CD8-positive, alpha-beta memory T cell (primary cell): ENCODE measurements at regions not wholly inside any gene's neighbourhood (a gene's known extent, or its start where the extent isn't known, plus 50 kb on each side); places are given as distances from the start of the nearest gene placed in this dataset.
A peak's percentile ranks its signal among the peaks of the same experiment; 100 is the strongest.

Experiments
- CTCF ChIA-PET: fragments of 350-600 bp; sonication (Branson Sonifier 250); formaldehyde crosslinking; loops from one replicate; lab custom pipeline; 2021; ENCODE audit warnings: antibody characterized with exemption; lab: Charles Lee
- POLR2A ChIA-PET: fragments of 350-600 bp; sonication (Branson Sonifier 250); formaldehyde crosslinking; loops from one replicate; lab custom pipeline; 2021; ENCODE audit warnings: antibody characterized with exemption; lab: Charles Lee
- DNase-seq, 5 donors: peaks; one replicate each; pipeline versions ENCODE4 v3.0.0 to v3.0.0-alpha.2; 2020 to 2022; ENCODE audit warnings: mixed read lengths in 1 of 5
- H3K27ac ChIP-seq: one replicate; pipeline ENCODE4 v1.7.0; 2013; ENCODE audit warnings: low read depth, mild to moderate bottlenecking, low read length, moderate library complexity
- H3K27me3 ChIP-seq: 2 replicates; pipeline ENCODE4 v1.7.0; 2013; ENCODE audit warnings: low read length, mild to moderate bottlenecking; ENCODE audit not compliant: insufficient read depth, poor library complexity, severe bottlenecking
- H3K36me3 ChIP-seq: 2 replicates; pipeline ENCODE4 v1.7.0; 2013; ENCODE audit warnings: mild to moderate bottlenecking, low read length, moderate library complexity; ENCODE audit not compliant: insufficient read depth
- H3K4me1 ChIP-seq: 2 replicates; pipeline ENCODE4 v1.7.0; 2013; ENCODE audit warnings: mild to moderate bottlenecking, low read length, moderate library complexity; ENCODE audit not compliant: insufficient read depth
- H3K4me3 ChIP-seq: 2 replicates; pipeline ENCODE4 v1.7.0; 2013; ENCODE audit warnings: mild to moderate bottlenecking, low read length
- H3K9me3 ChIP-seq: 2 replicates; pipeline ENCODE4 v1.7.0; 2013; ENCODE audit warnings: mild to moderate bottlenecking, low read length
- H3K27ac Mint-ChIP-seq, 8 donors: one replicate each; pipeline ENCODE4 v1.8.0; 2020 to 2021; ENCODE audit warnings: mixed read lengths in 8 of 8, mild to moderate bottlenecking in 6 of 8, inconsistent platforms in 3 of 8, moderate library complexity in 3 of 8
- H3K27me3 Mint-ChIP-seq, 2 donors: one replicate each; pipeline ENCODE4 v1.8.0; 2020 to 2021; ENCODE audit warnings: mixed read lengths in 2 of 2, mild to moderate bottlenecking in 1 of 2, moderate library complexity in 1 of 2
- H3K36me3 Mint-ChIP-seq, 3 donors: one replicate each; pipeline ENCODE4 v1.8.0; 2020 to 2021; ENCODE audit warnings: mixed read lengths in 3 of 3, inconsistent platforms in 1 of 3, mild to moderate bottlenecking in 1 of 3
- H3K4me1 Mint-ChIP-seq, 3 donors: one replicate each; pipeline ENCODE4 v1.8.0; 2020 to 2021; ENCODE audit warnings: mixed read lengths in 3 of 3, inconsistent platforms in 1 of 3, mild to moderate bottlenecking in 1 of 3
- H3K4me3 Mint-ChIP-seq, 7 donors: one replicate each; pipeline ENCODE4 v1.8.0; 2020 to 2021; ENCODE audit warnings: mixed read lengths in 7 of 7, mild to moderate bottlenecking in 6 of 7, moderate library complexity in 4 of 7, inconsistent platforms in 2 of 7
- H3K9me3 Mint-ChIP-seq, 5 donors: one replicate each; pipeline ENCODE4 v1.8.0; 2020 to 2022; ENCODE audit warnings: mixed read lengths in 5 of 5, mild to moderate bottlenecking in 3 of 5, moderate library complexity in 2 of 5, inconsistent platforms in 1 of 5

GRCh38 chr18:32588191-32588590 is 117.5 kb upstream of the GAREM1 start:
- H3K4me3 ChIP-seq, result no peak overlapping the region
- H3K27ac ChIP-seq, result no peak overlapping the region
- H3K9me3 ChIP-seq, result no peaks in the 10 kb centered on the region
- no peak for DNase-seq
- no peaks in the 10 kb centered on the region for H3K36me3 ChIP-seq
- H3K27me3 ChIP-seq, result no peaks in the 10 kb centered on the region
- Mint-ChIP-seq H3K9me3 (no peaks in the 10 kb centered on the region), H3K27me3 (peaks cover 3 to 5% of the 10 kb centered on the region in 2 donors), H3K27ac (no peak overlapping the region), H3K4me3 (no peak overlapping the region), H3K36me3 (no peaks in the 10 kb centered on the region), H3K4me1 (no peaks in the 10 kb centered on the region)
- POLR2A ChIA-PET, result no interaction called here
- H3K4me1 ChIP-seq, result no peaks in the 10 kb centered on the region
- CTCF ChIA-PET, result no interaction called here

GRCh38 chr18:32583431-32583830 is 112.7 kb upstream of the GAREM1 start:
- H3K27ac Mint-ChIP-seq, result no peak overlapping the region
- H3K4me3 ChIP-seq, result no peak overlapping the region
- H3K36me3 Mint-ChIP-seq, result no peaks in the 10 kb centered on the region
- H3K9me3 Mint-ChIP-seq, result peaks cover 0 to 5% (median 0%) of the 10 kb centered on the region in 5 donors
- H3K27ac ChIP-seq, result no peak overlapping the region
- no peak for DNase-seq
- no peaks in the 10 kb centered on the region for H3K9me3 ChIP-seq
- ChIA-PET POLR2A (no interaction called here), CTCF (no interaction called here)
- no peaks in the 10 kb centered on the region for H3K27me3 ChIP-seq
- no peaks in the 10 kb centered on the region for H3K36me3 ChIP-seq
- H3K4me3 Mint-ChIP-seq, result no peak overlapping the region
- H3K4me1 ChIP-seq, result no peaks in the 10 kb centered on the region
- no peaks in the 10 kb centered on the region for H3K4me1 Mint-ChIP-seq
- H3K27me3 Mint-ChIP-seq, result peaks cover 3 to 5% of the 10 kb centered on the region in 2 donors

GRCh38 chr18:32582455-32582854 is 111.8 kb upstream of the GAREM1 start:
- CTCF ChIA-PET, result no interaction called here
- Mint-ChIP-seq H3K9me3 (peaks cover 0 to 5% (median 0%) of the 10 kb centered on the region in 5 donors), H3K27me3 (peaks cover 3 to 5% of the 10 kb centered on the region in 2 donors), H3K27ac (no peak overlapping the region), H3K4me3 (no peak overlapping the region), H3K36me3 (no peaks in the 10 kb centered on the region), H3K4me1 (no peaks in the 10 kb centered on the region)
- H3K9me3 ChIP-seq, result no peaks in the 10 kb centered on the region
- H3K4me1 ChIP-seq, result no peaks in the 10 kb centered on the region
- no peaks in the 10 kb centered on the region for H3K36me3 ChIP-seq
- no peaks in the 10 kb centered on the region for H3K27me3 ChIP-seq
- H3K4me3 ChIP-seq, result no peak overlapping the region
- no peak for DNase-seq
- H3K27ac ChIP-seq, result no peak overlapping the region
- POLR2A ChIA-PET, result no interaction called here

- H3K9me3 Mint-ChIP-seq, result peaks cover 0 to 5% (median 0%) of the 10 kb centered on the region in 5 donors
- CTCF ChIA-PET, result no interaction called here
- H3K27ac Mint-ChIP-seq, result no peak overlapping the region
- no peaks in the 10 kb centered on the region for H3K36me3 Mint-ChIP-seq
- H3K36me3 ChIP-seq, result no peaks in the 10 kb centered on the region
- H3K27me3 Mint-ChIP-seq, result peaks cover 2 to 13% of the 10 kb centered on the region in 2 donors
- no peaks in the 10 kb centered on the region for H3K4me1 Mint-ChIP-seq
- H3K4me3 ChIP-seq, result no peak overlapping the region
- no peaks in the 10 kb centered on the region for H3K4me1 ChIP-seq
- no peaks in the 10 kb centered on the region for H3K27me3 ChIP-seq
- DNase-seq, result no peak
- POLR2A ChIA-PET, result no interaction called here
- H3K4me3 Mint-ChIP-seq, result no peak overlapping the region
- no peaks in the 10 kb centered on the region for H3K9me3 ChIP-seq
- no peak overlapping the region for H3K27ac ChIP-seq
These were observed 106.9 kb upstream of the GAREM1 start for GRCh38 chr18:32577561-32577960.

- Histone ChIP-seq H3K27ac (no peak overlapping the region), H3K36me3 (no peaks in the 10 kb centered on the region), H3K27me3 (no peaks in the 10 kb centered on the region), H3K4me3 (no peak overlapping the region), H3K9me3 (no peaks in the 10 kb centered on the region), H3K4me1 (no peaks in the 10 kb centered on the region)
- Mint-ChIP-seq H3K9me3 (peaks cover 0 to 5% (median 0%) of the 10 kb centered on the region in 5 donors), H3K36me3 (no peaks in the 10 kb centered on the region), H3K4me1 (no peaks in the 10 kb centered on the region), H3K4me3 (no peak overlapping the region), H3K27me3 (peaks cover 0 to 16% of the 10 kb centered on the region in 2 donors), H3K27ac (no peak overlapping the region)
- no peak for DNase-seq
- ChIA-PET CTCF (no interaction called here), POLR2A (no interaction called here)
These were observed 105.7 kb upstream of the GAREM1 start for GRCh38 chr18:32576296-32576916.

- Histone ChIP-seq H3K4me1 (no peaks in the 10 kb centered on the region), H3K27me3 (no peaks in the 10 kb centered on the region), H3K27ac (no peak overlapping the region), H3K9me3 (no peaks in the 10 kb centered on the region), H3K4me3 (no peak overlapping the region), H3K36me3 (no peaks in the 10 kb centered on the region)
- Mint-ChIP-seq H3K27ac (no peak overlapping the region), H3K4me3 (no peak overlapping the region), H3K4me1 (no peaks in the 10 kb centered on the region), H3K27me3 (peaks cover 4 to 16% of the 10 kb centered on the region in 2 donors), H3K36me3 (no peaks in the 10 kb centered on the region), H3K9me3 (no peaks in the 10 kb centered on the region)
- DNase-seq, result no peak
- POLR2A ChIA-PET, result no interaction called here
- CTCF ChIA-PET, result no interaction called here
These were observed 96.3 kb upstream of the GAREM1 start for GRCh38 chr18:32566960-32567359.

- POLR2A ChIA-PET, result no interaction called here
These were observed 83.1 kb upstream of the GAREM1 start for GRCh38 chr18:32553640-32554365.

GRCh38 chr18:32553174-32553573 is 82.5 kb upstream of the GAREM1 start:
- Mint-ChIP-seq H3K27ac (no peak overlapping the region), H3K4me1 (peaks cover 2 to 4% (median 3%) of the 10 kb centered on the region in 3 donors), H3K9me3 (no peaks in the 10 kb centered on the region), H3K4me3 (no peak overlapping the region), H3K27me3 (peaks cover 5 to 7% of the 10 kb centered on the region in 2 donors), H3K36me3 (no peaks in the 10 kb centered on the region)
- Histone ChIP-seq H3K9me3 (no peaks in the 10 kb centered on the region), H3K4me1 (no peaks in the 10 kb centered on the region), H3K27me3 (no peaks in the 10 kb centered on the region), H3K4me3 (no peak overlapping the region), H3K36me3 (no peaks in the 10 kb centered on the region), H3K27ac (no peak overlapping the region)
- DNase-seq, result no peak
- ChIA-PET POLR2A (no interaction called here), CTCF (interaction anchor here (0.6 to 8.3 kb wide), 3 partner anchors 9 to 398 kb away, joined by 3 to 88 read pairs (median 8); no protein-coding TSS in a partner anchor)

More at GRCh38 chr18:32553640-32554365, 83.1 kb upstream of the GAREM1 start:
- Mint-ChIP-seq H3K27me3 (peaks cover 5 to 7% of the 10 kb centered on the region in 2 donors), H3K4me1 (peaks cover 2 to 4% (median 3%) of the 10 kb centered on the region in 3 donors), H3K9me3 (no peaks in the 10 kb centered on the region), H3K4me3 (no peak overlapping the region), H3K27ac (peak overlapping the region in 1 of 8 donors; percentile 22), H3K36me3 (no peaks in the 10 kb centered on the region)
- H3K27ac ChIP-seq, result no peak overlapping the region
- no peaks in the 10 kb centered on the region for H3K36me3 ChIP-seq
- no peak for DNase-seq
- H3K4me1 ChIP-seq, result no peaks in the 10 kb centered on the region
- CTCF ChIA-PET, result interaction anchor here (8.3 kb wide), 1 partner anchor 395 kb away, joined by 88 read pairs; no protein-coding TSS in a partner anchor
- H3K27me3 ChIP-seq, result no peaks in the 10 kb centered on the region
- H3K4me3 ChIP-seq, result no peak overlapping the region
- no peaks in the 10 kb centered on the region for H3K9me3 ChIP-seq
